Adrenal gland (tissue), 5 donors: ENCODE measurements at regions not wholly inside any gene's neighbourhood (a gene's known extent, or its start where the extent isn't known, plus 50 kb on each side); places are given as distances from the start of the nearest gene placed in this dataset.

ENCODE experiments used
- POLR2A ChIP-seq, 2 donors: fragments of 450-650 bp; IDR thresholded peaks; one replicate each; pipeline ENCODE4 v1.6.1; 2017; ENCODE audit warnings: antibody characterized with exemption in 2 of 2, mild to moderate bottlenecking in 2 of 2, moderate library complexity in 1 of 2
- TF ChIP-seq, protein P1 (sequence below), 6 experiments: fragments of 450-650 bp in 4 of 6; fragments of 200-600 bp in 2 of 6; sonication (generic) in 1 of 6; IDR thresholded peaks; 1 replicate in 5 of 6; 2 replicates in 1 of 6; pipeline versions ENCODE4 v1.5.1 to v1.8.0; 2016 to 2021; ENCODE audit warnings: antibody characterized with exemption in 6 of 6, mild to moderate bottlenecking in 2 of 6, moderate library complexity in 1 of 6
- donor health status: DM: no; HTN: no; CAD: no.

DNA sequence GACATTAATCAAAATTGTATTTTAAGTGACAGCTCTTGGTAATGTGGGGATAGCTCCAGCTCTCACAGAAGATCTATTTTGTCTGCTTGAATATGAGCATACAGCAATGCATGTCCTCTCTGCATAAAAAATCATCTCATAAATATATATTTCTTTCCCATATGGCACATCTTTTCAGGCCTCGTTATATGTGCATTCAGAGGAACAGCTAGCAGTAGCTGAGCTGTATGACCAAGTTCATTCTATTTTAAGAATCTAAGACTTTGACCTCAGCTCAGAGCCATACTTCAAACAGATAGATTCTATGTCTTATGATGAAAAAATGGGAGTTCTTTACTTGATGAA is 487.2 kb downstream of the ARHGEF28 start:
- TF ChIP-seq, protein P1, sequence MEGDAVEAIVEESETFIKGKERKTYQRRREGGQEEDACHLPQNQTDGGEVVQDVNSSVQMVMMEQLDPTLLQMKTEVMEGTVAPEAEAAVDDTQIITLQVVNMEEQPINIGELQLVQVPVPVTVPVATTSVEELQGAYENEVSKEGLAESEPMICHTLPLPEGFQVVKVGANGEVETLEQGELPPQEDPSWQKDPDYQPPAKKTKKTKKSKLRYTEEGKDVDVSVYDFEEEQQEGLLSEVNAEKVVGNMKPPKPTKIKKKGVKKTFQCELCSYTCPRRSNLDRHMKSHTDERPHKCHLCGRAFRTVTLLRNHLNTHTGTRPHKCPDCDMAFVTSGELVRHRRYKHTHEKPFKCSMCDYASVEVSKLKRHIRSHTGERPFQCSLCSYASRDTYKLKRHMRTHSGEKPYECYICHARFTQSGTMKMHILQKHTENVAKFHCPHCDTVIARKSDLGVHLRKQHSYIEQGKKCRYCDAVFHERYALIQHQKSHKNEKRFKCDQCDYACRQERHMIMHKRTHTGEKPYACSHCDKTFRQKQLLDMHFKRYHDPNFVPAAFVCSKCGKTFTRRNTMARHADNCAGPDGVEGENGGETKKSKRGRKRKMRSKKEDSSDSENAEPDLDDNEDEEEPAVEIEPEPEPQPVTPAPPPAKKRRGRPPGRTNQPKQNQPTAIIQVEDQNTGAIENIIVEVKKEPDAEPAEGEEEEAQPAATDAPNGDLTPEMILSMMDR (IDR thresholded peaks at IDR 0.05) = no peak
- no peak for TF ChIP-seq POLR2A (IDR thresholded peaks at IDR 0.05)
